GM12892 (cell line): ENCODE measurements at regions not wholly inside any gene's neighbourhood (a gene's known extent, or its start where the extent isn't known, plus 50 kb on each side); places are given as distances from the start of the nearest gene placed in this dataset.

Experiments used
- DNase-seq: peaks from one replicate; pipeline ENCODE4 v3.0.0; 2011; ENCODE audit not compliant: insufficient read length
- FAIRE-seq: peaks from 2 replicates; lab custom pipeline; 2011; peaks lifted over from hg19 to GRCh38; lab: Jason Lieb, UNC
- POLR2A ChIP-seq: IDR thresholded peaks from 2 replicates; pipeline ENCODE4 v1.6.1; 2011; ENCODE audit warnings: low read depth, low read length, control low read depth
- POLR2AphosphoS5 ChIP-seq: IDR thresholded peaks from 2 replicates; pipeline ENCODE4 v1.6.1; 2011; ENCODE audit warnings: low read depth, low read length, control low read depth
- TAF1 ChIP-seq: IDR thresholded peaks from 2 replicates; pipeline ENCODE4 v1.6.1; 2011; ENCODE audit warnings: low read depth, mild to moderate bottlenecking, control low read depth, low read length, borderline replicate concordance

DNA sequence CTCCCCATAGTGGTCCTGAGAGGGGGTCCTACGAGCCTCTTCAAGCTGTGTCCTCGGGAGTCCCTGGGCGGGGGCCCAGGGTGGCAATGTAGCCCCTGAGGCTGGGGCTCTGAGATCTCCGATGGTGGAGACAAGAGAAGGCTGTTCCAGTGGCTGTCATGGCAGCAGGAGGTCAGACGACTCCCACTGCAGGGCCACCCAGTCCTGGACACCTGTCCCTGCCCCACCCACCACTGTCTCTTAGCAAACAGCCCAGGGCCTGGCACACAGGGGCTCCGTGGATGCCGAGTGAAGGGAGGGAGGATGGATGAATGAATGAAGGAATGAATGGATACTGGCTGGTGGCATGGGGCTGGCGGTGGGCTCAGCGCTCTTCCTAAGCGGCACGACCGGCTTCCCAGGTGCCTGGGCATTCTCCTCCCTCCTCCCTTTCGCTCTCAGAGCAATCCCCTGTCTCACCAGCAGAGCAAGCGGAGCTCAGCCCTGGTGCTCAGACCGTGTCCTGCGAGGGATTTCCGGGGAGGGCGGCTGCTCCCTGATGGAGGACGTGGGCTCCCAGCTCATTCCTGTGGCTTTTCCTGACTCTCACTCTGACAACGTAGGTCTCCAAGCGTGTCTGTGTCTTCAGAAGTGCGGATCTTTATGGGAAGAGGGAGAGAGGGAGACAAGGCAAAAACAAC, 1272.6 kb downstream of the BRD1 start:
- FAIRE-seq (no peak), DNase-seq (no peak)
- TF ChIP-seq POLR2AphosphoS5 (no peak), TAF1 (no peak), POLR2A (no peak)

DNA sequence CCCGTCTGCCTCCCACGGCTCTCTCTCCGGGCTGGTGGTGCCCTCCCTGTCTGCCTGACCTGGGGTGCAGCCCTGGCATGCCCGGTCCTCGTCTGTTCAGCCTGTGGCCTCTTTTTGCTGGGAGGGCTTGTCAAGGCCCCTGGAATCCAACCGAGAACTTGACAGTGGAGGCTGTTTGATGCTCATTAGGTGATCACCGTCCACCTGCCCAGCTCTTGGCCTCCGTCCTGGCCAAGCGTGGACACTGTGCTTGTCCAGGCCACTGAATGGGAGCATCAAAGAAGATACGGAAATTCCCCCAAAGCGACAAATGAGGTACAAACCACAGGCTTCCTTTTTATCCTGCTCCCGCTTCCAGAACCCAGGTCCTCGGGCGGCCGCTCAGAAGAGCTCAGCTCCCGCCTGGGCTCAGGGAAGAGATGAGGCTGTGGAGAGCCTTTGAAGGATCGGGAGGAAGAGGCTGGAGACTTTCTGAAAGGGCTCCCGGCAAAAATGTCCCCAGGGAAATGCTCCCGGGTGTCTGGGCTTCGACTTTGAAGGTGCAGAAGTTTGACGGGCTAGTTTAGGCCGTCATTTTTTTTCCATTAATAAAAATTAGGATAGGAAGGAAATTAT, 1273.9 kb downstream of the BRD1 start:
- DNase-seq, result no peak
- FAIRE-seq, result no peak
- no peak for TF ChIP-seq TAF1
- TF ChIP-seq POLR2A, result no peak
- no peak for TF ChIP-seq POLR2AphosphoS5

DNA sequence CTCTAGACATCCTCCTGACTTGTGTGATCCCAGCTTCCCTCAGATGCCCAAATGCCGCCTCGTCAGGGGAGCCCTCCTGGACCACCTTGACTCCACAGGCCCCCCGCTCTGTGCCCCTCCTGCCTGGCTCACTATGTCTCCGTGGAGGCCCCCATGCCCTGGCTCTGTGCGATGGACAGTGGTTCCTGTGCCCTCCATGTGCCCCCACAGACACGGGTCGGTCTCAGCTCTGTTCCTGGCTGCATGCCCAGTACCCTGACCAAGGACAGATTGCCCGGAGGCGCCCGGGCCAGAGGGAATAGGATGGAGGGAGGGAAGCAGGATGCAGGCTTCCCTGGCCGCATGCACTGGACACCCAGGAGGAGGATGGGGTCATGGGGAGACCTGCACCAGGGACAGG, 1274.6 kb downstream of the BRD1 start:
- no peak for FAIRE-seq
- TF ChIP-seq POLR2AphosphoS5 (no peak), TAF1 (no peak), POLR2A (no peak)

DNA sequence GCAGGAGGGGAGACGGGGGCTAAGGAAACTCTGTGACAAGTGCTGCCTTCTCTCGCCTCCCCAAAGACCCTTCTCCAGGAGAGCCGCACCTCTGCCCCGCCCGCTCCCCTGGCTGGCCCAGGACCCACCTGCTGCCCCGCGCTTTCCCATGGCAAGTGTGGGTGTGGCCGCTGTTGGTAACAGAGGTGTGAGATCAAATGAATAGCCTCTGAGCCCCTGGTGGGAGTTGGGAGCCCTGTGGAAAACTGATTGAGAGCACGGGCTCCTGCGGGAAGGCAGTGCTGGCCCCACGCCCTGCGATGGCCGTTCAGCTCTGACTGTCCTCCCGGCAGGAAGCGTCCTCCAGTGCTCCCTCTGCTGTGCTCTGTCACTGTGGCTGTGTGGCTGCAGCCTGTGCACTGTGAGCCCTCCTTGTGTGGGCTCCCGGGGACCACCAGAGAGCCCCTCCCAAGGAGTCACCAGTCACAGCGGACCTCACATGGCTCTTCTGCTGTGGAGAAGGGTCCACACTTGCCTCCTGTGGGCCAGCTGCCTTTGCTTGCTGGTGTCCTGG, 1275.9 kb downstream of the BRD1 start:
- FAIRE-seq (no peak), DNase-seq (no peak)
- TF ChIP-seq POLR2A, result no peak
- TF ChIP-seq TAF1, result no peak
- no peak for TF ChIP-seq POLR2AphosphoS5

More for the DNA sequence above, 1274.6 kb downstream of the BRD1 start:
- DNase-seq, result no peak

DNA sequence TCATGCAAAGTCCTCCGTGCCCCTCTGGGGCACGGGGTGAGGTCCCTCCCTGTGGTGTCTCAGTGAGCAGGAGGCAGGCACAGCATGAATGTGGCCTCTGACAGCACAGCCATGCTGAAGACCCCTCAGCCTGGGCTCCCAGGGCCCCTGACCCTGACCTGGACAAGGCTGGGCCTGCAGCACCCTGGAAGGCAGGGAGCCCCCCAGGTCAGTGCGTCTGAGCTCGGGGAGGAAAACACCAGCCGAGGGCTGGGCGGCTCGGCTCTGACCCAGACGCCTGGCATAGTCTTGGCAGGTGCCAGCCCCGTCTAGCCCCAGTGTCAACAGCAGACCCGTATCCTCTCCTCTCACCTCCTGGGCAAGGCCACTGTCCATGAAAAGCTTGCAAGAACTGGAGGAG, 1276.6 kb downstream of the BRD1 start:
- no peak for DNase-seq
- TF ChIP-seq POLR2AphosphoS5, result no peak
- no peak for TF ChIP-seq POLR2A
- TF ChIP-seq TAF1, result no peak
- FAIRE-seq, result no peak

DNA sequence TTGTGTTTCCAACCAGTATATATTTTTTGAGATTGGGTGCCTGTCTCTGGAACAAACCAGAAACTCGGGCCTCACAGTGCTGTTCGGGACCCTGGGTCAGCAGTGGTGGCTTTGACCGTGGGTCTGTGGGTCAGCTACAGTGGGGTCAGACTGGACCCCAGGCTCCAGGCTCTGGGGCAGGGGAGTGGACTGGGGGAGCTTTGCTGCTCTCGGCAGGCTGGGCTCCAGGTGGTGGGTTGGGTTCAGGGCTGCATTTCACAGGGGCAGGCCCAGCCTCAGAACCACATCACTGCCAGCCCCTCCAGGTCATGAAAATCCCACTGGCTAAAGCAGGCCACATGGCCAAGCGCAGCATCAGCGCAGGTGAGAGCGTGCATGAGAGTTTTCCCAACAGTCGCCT, 1279.3 kb downstream of the BRD1 start:
- TF ChIP-seq POLR2A, result no peak
- TF ChIP-seq TAF1, result no peak
- TF ChIP-seq POLR2AphosphoS5, result no peak
- no peak for FAIRE-seq
- no peak for DNase-seq

DNA sequence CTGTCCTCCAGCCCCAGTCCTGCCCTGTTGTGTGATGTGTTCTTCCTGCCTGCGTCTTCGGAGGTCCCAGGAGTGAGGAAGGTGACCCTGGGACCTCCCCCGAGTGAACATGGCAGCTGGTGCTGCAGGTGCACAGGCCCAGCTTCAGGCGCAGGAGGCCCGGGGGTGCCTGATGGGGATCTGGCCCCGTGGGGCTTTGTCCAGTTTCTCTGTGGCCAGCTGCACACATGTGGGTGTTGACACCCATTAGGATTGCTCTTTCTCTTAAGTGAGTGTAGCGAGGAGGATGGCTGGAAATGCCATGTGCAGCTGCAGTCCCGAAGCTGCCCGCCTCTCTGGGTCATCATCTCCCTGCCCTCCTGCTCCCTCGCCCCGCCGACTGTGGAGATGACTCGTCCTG, 1279.7 kb downstream of the BRD1 start:
- TF ChIP-seq POLR2AphosphoS5 (no peak), POLR2A (no peak), TAF1 (no peak)
- DNase-seq (no peak), FAIRE-seq (no peak)

DNA sequence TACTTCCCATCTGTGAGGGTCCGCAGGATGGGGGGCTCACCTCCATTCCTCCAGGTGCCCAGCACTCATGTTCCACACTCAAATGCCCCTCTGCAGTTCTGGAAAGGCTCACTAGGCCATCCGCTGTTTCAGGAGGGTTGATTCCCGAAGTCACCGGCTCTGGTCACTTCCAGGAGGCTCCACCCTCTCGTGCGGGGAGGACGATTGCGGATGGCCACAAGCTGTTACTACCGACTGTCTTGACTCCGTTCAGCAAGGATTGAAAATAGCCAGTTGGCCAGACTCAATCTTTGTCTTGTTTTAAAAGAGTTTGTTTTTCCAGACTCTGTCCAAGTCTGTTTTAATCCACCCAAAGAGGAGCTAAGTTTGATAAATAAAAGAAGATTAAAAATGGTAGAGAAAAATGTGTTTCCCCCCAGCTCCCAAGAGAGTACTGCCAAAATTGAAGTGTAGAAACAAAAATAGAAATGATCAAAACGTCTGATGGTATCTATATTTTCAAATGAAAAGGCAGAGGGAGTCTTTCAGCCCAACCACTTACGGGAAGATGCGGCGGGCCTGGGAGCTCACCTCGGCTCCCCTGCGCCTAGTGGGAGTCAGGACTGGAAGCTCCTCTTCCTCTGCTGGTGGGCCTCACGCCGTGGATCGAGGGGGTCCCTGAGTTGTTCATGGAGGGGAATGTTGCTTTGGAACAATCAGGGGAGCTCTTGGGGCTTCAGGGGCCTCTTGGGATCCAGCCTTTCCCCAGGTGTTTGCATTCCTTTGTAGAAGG, 1280.8 kb downstream of the BRD1 start:
- no peak for FAIRE-seq
- TF ChIP-seq POLR2A (no peak), POLR2AphosphoS5 (no peak), TAF1 (no peak)
- no peak for DNase-seq

DNA sequence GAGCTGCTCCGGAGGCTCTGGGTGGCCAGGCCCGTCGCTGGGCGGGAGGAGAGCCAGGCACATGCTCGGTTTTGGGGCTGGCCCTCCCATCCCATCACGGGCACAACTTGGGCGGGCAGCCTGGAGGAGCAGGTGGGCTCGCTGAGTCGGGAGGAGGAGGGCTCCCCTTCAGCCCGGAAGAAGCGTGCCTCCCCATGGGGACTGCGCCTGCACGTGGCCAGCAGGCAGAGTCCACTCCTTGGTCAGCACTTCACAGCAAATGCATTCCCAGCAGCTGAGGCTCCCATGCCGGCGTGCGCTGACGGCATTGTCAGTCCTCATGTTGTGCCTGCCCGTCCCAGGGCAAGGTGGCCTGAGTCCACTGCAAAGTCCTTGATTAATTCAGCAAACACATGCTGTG, 1281.7 kb downstream of the BRD1 start:
- TF ChIP-seq POLR2AphosphoS5 (no peak), POLR2A (no peak), TAF1 (no peak)
- no peak for DNase-seq
- no peak for FAIRE-seq

DNA sequence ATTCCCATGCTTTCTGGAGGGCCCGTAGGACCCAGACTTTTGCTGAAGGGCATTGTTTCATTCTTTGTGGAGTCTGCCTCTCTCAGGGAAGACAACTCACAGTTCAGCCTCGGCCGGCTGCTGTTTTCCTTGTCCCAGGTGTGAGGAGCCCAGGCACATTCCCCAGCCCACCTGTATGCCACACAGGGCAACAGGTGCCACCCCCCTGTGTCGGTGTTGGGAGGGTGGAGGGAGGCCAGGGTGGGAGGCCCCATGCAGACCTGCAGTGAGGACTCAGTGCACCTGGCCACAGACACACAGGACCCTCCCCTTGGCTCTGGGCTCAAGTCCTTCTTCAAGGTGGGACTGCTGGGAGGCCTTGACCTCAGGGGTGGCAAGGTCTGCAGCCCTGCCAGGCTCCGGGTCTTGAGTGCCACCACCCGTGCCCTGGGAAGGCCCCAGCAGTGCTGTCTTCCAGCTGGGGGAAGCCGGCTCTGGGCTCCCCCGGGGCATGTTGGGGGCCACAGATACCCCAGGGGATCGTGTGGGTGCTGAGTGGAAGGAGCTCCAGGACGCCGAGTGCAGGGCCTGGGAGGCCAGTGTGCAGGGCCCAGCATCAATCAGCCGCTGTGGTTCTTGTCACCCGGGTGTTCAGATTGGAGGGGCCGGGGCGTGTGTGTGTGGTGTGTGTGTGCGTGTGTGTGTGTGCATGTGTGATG, 1286.1 kb downstream of the BRD1 start:
- TF ChIP-seq POLR2AphosphoS5, result no peak
- no peak for TF ChIP-seq POLR2A
- no peak for TF ChIP-seq TAF1
- FAIRE-seq (no peak), DNase-seq (no peak)

DNA sequence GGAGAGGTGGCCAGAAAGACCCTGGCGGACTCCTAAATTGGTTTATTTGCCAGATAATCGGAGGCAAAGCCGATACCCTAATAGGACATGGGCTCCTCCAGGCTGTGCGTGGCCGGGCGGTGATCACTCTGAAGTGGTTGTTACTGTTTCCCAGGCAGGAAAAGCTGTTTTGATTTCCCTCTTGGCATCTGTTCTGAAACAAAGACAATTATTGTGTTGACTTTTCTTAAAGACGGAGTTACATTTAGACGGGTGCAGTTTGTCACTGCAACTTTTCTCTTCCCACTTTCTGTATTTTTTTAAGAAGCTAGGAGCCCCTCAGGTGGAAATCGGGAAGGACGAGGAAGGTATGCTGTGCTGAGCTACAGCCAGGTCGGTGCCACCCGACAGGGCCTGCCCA, 1288.4 kb downstream of the BRD1 start:
- DNase-seq (no peak), FAIRE-seq (no peak)
- TF ChIP-seq TAF1 (no peak), POLR2AphosphoS5 (no peak), POLR2A (no peak)
